ENCODE measurements at regions not wholly inside any gene's neighbourhood (a gene's known extent, or its start where the extent isn't known, plus 50 kb on each side); places are given as distances from the start of the nearest gene placed in this dataset.
A peak's percentile ranks its signal among the peaks of the same experiment; 100 is the strongest.

DNA sequence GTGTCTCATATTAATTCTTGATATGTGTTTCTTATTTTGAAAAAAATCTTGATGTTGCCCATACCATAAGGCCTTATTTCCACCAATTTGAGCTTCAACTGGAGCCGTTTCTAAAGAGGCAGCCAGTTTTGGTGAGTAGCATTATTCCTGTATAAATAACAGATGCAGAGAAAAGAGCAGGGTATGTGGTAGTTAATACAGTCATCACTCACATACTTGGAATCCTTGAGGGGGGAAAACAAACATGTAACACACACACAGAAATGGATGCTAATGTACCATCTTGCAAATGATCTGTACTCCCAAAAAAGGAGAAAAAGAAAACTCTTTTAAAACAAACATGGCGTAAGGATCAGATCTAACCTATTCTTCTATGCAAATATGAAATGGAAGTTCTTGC, 389.7 kb downstream of the GPM6A start:
- CTCF ChIA-PET = no interaction called here
- H3K4me1 Mint-ChIP-seq = no peaks in the 10 kb centered on the region
- ATAC-seq = no peak
- no peak for DNase-seq
- H3K4me3 Mint-ChIP-seq = no peak overlapping the region
- H3K36me3 Mint-ChIP-seq = no peaks in the 10 kb centered on the region
- no peak overlapping the region for H3K27ac Mint-ChIP-seq
- H3K27me3 Mint-ChIP-seq = no peaks in the 10 kb centered on the region
- peaks cover 6% of the 10 kb centered on the region for H3K9me3 Mint-ChIP-seq (ENCODE audit: low read depth)

DNA sequence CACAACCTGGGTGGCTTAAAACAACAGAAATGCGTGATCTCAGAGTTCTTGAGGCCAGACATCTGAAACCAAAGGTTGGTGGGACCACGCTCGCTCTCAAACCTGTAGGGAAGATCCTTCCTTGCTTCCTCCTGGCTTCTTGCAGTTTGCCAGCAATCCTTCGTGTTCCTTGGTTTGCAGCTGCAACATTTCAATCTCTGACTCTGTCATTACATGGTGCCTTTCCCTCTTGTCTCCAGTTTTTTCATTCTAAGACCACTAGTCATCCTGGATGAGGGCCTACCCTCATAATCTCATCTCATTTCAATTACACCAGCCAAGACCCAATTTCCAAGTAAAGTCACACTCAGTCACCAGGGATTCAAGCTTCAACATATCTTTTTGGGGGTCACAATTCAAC, 388.0 kb downstream of the GPM6A start:
- H3K27me3 Mint-ChIP-seq = no peaks in the 10 kb centered on the region
- peaks cover 6% of the 10 kb centered on the region for H3K9me3 Mint-ChIP-seq (ENCODE audit: low read depth)
- H3K4me3 Mint-ChIP-seq = no peak overlapping the region
- ATAC-seq (no peak), DNase-seq (no peak)
- no peaks in the 10 kb centered on the region for H3K36me3 Mint-ChIP-seq
- H3K4me1 Mint-ChIP-seq = no peaks in the 10 kb centered on the region
- no peak overlapping the region for H3K27ac Mint-ChIP-seq
- CTCF ChIA-PET = no interaction called here

GRCh38 chr4:175427751-175428150, 384.3 kb downstream of the GPM6A start:
- Mint-ChIP-seq H3K4me1 (no peaks in the 10 kb centered on the region), H3K27ac (no peak overlapping the region), H3K36me3 (no peaks in the 10 kb centered on the region), H3K4me3 (no peak overlapping the region), H3K27me3 (no peaks in the 10 kb centered on the region), H3K9me3 (ENCODE audit: low read depth) (peaks cover 6% of the 10 kb centered on the region)
- no peak for ATAC-seq
- CTCF ChIA-PET = no interaction called here
- no peak for DNase-seq

DNA sequence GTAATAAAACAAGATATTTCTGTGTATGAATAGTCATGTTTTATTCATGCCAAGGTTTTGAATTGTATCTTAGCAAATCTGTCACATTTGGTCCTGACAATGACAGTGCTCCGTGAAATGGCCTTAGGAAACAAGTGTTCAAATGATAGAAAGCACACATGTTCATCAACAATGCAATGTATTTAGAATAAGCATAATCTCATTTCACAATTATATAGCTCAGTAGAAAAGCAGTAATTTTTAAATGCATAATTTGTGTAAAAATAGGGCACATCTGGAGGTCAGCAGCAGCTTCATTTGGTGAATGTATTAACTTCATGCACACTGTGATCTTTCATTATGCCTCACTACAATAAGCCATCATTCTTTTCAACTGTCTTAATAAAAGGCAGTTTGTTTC, 380.4 kb downstream of the GPM6A start:
- H3K27ac Mint-ChIP-seq = no peak overlapping the region
- no peaks in the 10 kb centered on the region for H3K27me3 Mint-ChIP-seq
- no peak overlapping the region for H3K4me3 Mint-ChIP-seq
- DNase-seq (no peak), ATAC-seq (no peak)
- H3K36me3 Mint-ChIP-seq = no peaks in the 10 kb centered on the region
- H3K9me3 Mint-ChIP-seq (ENCODE audit: low read depth) = peaks cover 3% of the 10 kb centered on the region
- CTCF ChIA-PET = no interaction called here
- H3K4me1 Mint-ChIP-seq = no peaks in the 10 kb centered on the region

- Mint-ChIP-seq H3K27ac (no peak overlapping the region), H3K9me3 (ENCODE audit: low read depth) (no peaks in the 10 kb centered on the region), H3K4me3 (no peak overlapping the region), H3K4me1 (no peaks in the 10 kb centered on the region), H3K27me3 (no peaks in the 10 kb centered on the region), H3K36me3 (no peaks in the 10 kb centered on the region)
- peak; percentile 23 for ATAC-seq
- no peak for DNase-seq
- CTCF ChIA-PET = no interaction called here
These were observed 376.7 kb downstream of the GPM6A start for GRCh38 chr4:175435381-175435783.

- Mint-ChIP-seq H3K27me3 (no peaks in the 10 kb centered on the region), H3K36me3 (no peaks in the 10 kb centered on the region), H3K9me3 (ENCODE audit: low read depth) (no peaks in the 10 kb centered on the region), H3K27ac (no peak overlapping the region), H3K4me3 (no peak overlapping the region), H3K4me1 (no peaks in the 10 kb centered on the region)
- no peak for ATAC-seq
- CTCF ChIA-PET = no interaction called here
- DNase-seq = no peak
These were observed 375.9 kb downstream of the GPM6A start for GRCh38 chr4:175436196-175436595.

DNA sequence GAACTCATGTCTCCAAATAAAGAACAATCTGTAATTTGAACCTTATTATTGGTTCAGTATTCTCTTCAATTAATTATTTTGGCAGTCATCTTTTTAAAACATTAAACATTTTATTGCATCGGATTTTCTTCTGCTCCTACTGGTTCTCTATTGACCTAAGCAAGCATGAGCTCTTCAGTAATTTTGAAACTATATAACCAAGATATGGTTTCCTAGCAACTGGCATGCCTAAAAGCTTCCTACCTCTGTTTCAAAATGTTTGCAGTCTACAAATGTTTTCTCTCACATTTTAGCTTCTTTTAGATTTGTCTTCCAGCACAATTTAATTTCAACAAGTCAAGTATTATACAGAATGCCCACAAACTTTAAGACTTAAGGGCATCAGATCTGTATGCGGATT, 371.3 kb downstream of the GPM6A start:
- ATAC-seq (no peak), DNase-seq (no peak)
- no peak overlapping the region for H3K27ac Mint-ChIP-seq
- H3K36me3 Mint-ChIP-seq = no peaks in the 10 kb centered on the region
- H3K4me3 Mint-ChIP-seq = no peak overlapping the region
- H3K27me3 Mint-ChIP-seq = no peaks in the 10 kb centered on the region
- no peaks in the 10 kb centered on the region for H3K9me3 Mint-ChIP-seq (ENCODE audit: low read depth)
- H3K4me1 Mint-ChIP-seq = no peaks in the 10 kb centered on the region
- CTCF ChIA-PET = no interaction called here

- DNase-seq (no peak), ATAC-seq (no peak)
- CTCF ChIA-PET = no interaction called here
- H3K27ac Mint-ChIP-seq = no peak overlapping the region
- no peaks in the 10 kb centered on the region for H3K4me1 Mint-ChIP-seq
- H3K4me3 Mint-ChIP-seq = no peak overlapping the region
- no peaks in the 10 kb centered on the region for H3K36me3 Mint-ChIP-seq
- H3K9me3 Mint-ChIP-seq (ENCODE audit: low read depth) = no peaks in the 10 kb centered on the region
- H3K27me3 Mint-ChIP-seq = no peaks in the 10 kb centered on the region
These were observed 370.8 kb downstream of the GPM6A start for GRCh38 chr4:175441256-175441655.

GRCh38 chr4:175443547-175443946, 368.5 kb downstream of the GPM6A start:
- no peak overlapping the region for H3K27ac Mint-ChIP-seq

DNA sequence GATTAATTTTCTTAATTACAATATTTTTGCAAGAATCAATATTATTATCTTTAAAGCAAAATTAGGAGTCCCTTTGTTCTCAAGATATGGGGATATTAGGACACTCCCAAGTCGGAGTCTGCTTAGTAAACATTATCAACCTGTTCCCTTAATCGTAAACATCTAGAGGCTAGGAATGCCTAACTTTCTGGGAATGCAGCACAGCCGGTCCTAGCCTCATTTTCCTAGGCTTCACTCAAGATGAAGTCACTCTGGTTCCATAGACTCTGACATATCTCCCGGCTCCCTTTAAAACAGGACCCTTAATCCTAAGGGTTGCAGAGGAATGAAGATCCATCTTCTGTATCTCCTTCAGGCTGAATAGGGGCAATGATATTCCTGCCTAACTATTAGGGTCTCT, 367.6 kb downstream of the GPM6A start:
- no peak overlapping the region for H3K27ac Mint-ChIP-seq
- CTCF ChIA-PET = no interaction called here
- DNase-seq (no peak), ATAC-seq (no peak)
- no peaks in the 10 kb centered on the region for H3K36me3 Mint-ChIP-seq
- no peaks in the 10 kb centered on the region for H3K9me3 Mint-ChIP-seq (ENCODE audit: low read depth)
- no peak overlapping the region for H3K4me3 Mint-ChIP-seq
- H3K4me1 Mint-ChIP-seq = no peaks in the 10 kb centered on the region
- no peaks in the 10 kb centered on the region for H3K27me3 Mint-ChIP-seq

More at GRCh38 chr4:175443547-175443946, 368.5 kb downstream of the GPM6A start:
- H3K27me3 Mint-ChIP-seq = no peaks in the 10 kb centered on the region
- ATAC-seq = no peak
- H3K36me3 Mint-ChIP-seq = no peaks in the 10 kb centered on the region
- CTCF ChIA-PET = no interaction called here
- H3K4me1 Mint-ChIP-seq = no peaks in the 10 kb centered on the region
- H3K9me3 Mint-ChIP-seq (ENCODE audit: low read depth) = no peaks in the 10 kb centered on the region
- no peak overlapping the region for H3K4me3 Mint-ChIP-seq
- no peak for DNase-seq

DNA sequence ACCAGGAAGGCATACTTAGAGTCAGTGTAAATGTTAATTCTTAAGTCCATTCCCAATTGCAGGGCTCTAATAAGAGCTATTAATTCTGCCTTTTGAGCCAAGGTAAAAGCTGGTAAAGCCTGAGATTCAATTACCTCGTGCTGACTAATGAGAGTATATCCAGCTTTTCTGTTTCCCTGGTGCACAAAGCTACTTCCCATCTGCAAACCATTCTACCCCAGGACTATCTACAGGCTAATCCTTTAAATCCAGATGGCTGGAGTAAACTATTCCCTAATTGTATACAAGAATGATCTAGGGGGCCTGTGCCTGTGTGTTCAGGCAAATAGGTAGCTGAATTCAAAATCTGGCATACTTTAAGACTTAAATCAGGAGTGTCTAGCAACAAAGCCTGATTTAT, 365.0 kb downstream of the GPM6A start:
- no peaks in the 10 kb centered on the region for H3K4me1 Mint-ChIP-seq
- CTCF ChIA-PET = no interaction called here
- H3K4me3 Mint-ChIP-seq = no peak overlapping the region
- ATAC-seq (no peak), DNase-seq (no peak)
- H3K36me3 Mint-ChIP-seq = no peaks in the 10 kb centered on the region
- peaks cover 2% of the 10 kb centered on the region for H3K9me3 Mint-ChIP-seq (ENCODE audit: low read depth)
- no peak overlapping the region for H3K27ac Mint-ChIP-seq
- no peaks in the 10 kb centered on the region for H3K27me3 Mint-ChIP-seq

DNA sequence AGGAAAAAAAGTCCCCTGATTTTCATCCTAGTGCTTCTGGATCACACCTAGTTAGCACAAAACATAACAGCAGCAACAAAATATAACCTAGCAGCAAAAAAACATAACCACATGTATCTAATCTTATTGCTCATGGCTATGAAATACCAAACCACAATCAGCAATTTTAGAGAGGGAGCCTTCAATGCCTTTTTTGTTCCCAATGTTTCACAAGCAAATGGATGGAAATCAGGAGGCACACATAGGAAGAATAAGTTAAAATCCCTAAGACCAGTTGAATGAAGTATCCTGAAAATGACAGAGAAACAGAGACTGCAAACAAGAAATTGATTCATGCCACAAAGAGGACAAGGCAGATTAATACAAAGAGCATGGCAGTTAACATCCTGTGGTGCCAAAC, 361.6 kb downstream of the GPM6A start:
- Mint-ChIP-seq H3K9me3 (ENCODE audit: low read depth) (peaks cover 2% of the 10 kb centered on the region), H3K4me3 (no peak overlapping the region), H3K27ac (no peak overlapping the region), H3K4me1 (no peaks in the 10 kb centered on the region), H3K36me3 (no peaks in the 10 kb centered on the region), H3K27me3 (no peaks in the 10 kb centered on the region)
- CTCF ChIA-PET = no interaction called here
- ATAC-seq (no peak), DNase-seq (no peak)

DNA sequence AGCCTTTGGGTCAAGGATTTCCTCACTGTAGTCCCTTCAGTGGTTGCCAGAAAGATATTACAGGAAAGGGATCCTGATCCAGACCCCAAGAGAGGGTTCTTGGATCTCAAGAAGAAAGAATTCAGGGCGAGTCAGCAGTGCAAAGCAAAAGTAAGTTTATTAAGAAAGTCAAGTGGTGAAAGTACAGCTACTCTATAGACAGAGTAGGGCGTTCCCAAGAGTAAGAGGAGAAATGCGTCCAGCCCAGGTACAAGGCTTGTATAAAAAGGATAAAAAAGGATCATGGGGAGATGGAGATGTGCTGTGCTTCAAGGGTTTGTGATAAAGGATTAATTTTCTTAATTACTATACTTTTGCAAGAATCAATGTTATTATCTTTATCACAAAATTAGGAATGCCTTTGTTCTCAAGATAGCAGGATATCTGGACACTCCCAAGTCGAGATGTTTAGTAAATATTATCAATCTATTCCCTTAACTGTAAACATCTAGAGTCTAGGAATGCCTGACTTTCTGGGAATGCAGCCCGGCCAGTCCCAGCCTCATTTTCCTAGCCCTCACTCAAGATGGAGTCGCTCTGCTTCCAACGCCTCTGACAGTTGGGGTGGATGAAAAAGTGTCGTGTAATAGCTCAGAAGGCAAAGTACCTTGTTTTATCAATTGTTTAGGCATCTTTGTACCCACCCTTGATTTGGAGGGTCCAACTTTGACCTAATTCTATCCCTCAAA, 360.7 kb downstream of the GPM6A start:
- ATAC-seq (no peak), DNase-seq (no peak)
- CTCF ChIA-PET = no interaction called here
- Mint-ChIP-seq H3K4me1 (no peaks in the 10 kb centered on the region), H3K27me3 (no peaks in the 10 kb centered on the region), H3K9me3 (ENCODE audit: low read depth) (peaks cover 2% of the 10 kb centered on the region), H3K27ac (no peak overlapping the region), H3K4me3 (no peak overlapping the region), H3K36me3 (no peaks in the 10 kb centered on the region)

- no peaks in the 10 kb centered on the region for H3K4me1 Mint-ChIP-seq
- H3K27ac Mint-ChIP-seq = no peak overlapping the region
- H3K9me3 Mint-ChIP-seq (ENCODE audit: low read depth) = peaks cover 2% of the 10 kb centered on the region
- no peak for DNase-seq
- H3K27me3 Mint-ChIP-seq = no peaks in the 10 kb centered on the region
- H3K4me3 Mint-ChIP-seq = no peak overlapping the region
- no peak for ATAC-seq
- H3K36me3 Mint-ChIP-seq = no peaks in the 10 kb centered on the region
- CTCF ChIA-PET = no interaction called here
These were observed 358.6 kb downstream of the GPM6A start for GRCh38 chr4:175453456-175453855.

DNA sequence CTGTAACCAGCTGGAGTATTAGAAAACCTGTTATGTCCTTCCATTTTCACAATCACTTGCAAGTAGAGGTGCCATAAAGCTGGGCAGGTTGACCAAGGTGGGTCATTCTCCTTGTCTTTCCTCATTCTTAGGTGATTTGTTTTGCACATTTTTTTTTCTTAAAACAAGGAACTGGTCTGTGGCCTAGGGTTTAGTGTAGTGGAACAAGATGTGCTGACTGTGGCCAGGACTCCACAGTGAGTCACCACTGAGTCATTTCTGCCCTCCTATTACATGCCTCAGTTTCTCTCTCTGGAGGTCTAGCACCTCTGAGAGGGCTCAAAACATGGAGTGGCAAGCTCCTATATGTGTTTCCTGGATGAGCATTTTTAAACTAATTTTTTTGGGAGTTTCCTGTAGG, 355.9 kb downstream of the GPM6A start:
- H3K27me3 Mint-ChIP-seq = no peaks in the 10 kb centered on the region
- DNase-seq (no peak), ATAC-seq (no peak)
- CTCF ChIA-PET = no interaction called here
- H3K27ac Mint-ChIP-seq = no peak overlapping the region
- no peaks in the 10 kb centered on the region for H3K4me1 Mint-ChIP-seq
- no peaks in the 10 kb centered on the region for H3K36me3 Mint-ChIP-seq
- H3K9me3 Mint-ChIP-seq (ENCODE audit: low read depth) = no peaks in the 10 kb centered on the region
- no peak overlapping the region for H3K4me3 Mint-ChIP-seq

All from activated CD8-positive, alpha-beta memory T cell treated with anti-CD3 and anti-CD28 coated beads, Interleukin-2, amount 10 ng/mL, durations not matched to agents 7 days and 5 days (primary cell).